Heart right ventricle (tissue), 16 donors: ENCODE measurements at regions not wholly inside any gene's neighbourhood (a gene's known extent, or its start where the extent isn't known, plus 50 kb on each side); places are given as distances from the start of the nearest gene placed in this dataset.

Experiments
- ATAC-seq, 8 donors: fragments of 200-7000 bp; cut with Tn5 transposase; one replicate each; pipeline ENCODE4 v1.9.1; 2020; ENCODE audit warnings: mild to moderate bottlenecking in 8 of 8, moderate library complexity in 8 of 8, moderate number of reproducible peaks in 1 of 8
- DNase-seq, 2 donors: peaks; one replicate each; pipeline ENCODE4 v3.0.0-alpha.2; 2020
- H3K27ac ChIP-seq, 10 donors: fragments of 200-600 bp; sonication (generic) in 2 of 10; one replicate each; pipeline versions ENCODE4 v1.5.0 to v1.8.0; 2020 to 2022; ENCODE audit warnings: mild to moderate bottlenecking in 3 of 10
- H3K27me3 ChIP-seq, 7 donors: fragments of 200-600 bp; one replicate each; pipeline ENCODE4 v1.8.0; 2021 to 2022; ENCODE audit warnings: mild to moderate bottlenecking in 2 of 7
- H3K36me3 ChIP-seq, 9 donors: fragments of 200-600 bp; sonication (generic) in 1 of 9; one replicate each; pipeline versions ENCODE4 v1.5.0 to v1.8.0; 2020 to 2022; ENCODE audit warnings: mild to moderate bottlenecking in 2 of 9
- H3K4me1 ChIP-seq, 9 donors: fragments of 200-600 bp; sonication (generic) in 1 of 9; one replicate each; pipeline versions ENCODE4 v1.5.0 to v1.8.0; 2020 to 2022; ENCODE audit warnings: mild to moderate bottlenecking in 4 of 9
- H3K4me3 ChIP-seq, 10 donors: fragments of 200-600 bp; sonication (generic) in 2 of 10; one replicate each; pipeline versions ENCODE4 v1.5.0 to v1.8.0; 2020 to 2022; ENCODE audit warnings: mild to moderate bottlenecking in 7 of 10, moderate library complexity in 2 of 10
- H3K9me3 ChIP-seq, 11 donors: fragments of 200-600 bp in 10 of 11; sonication (generic) in 2 of 11; one replicate each; pipeline versions ENCODE4 v1.5.0 to v1.8.0; 2013 to 2022; ENCODE audit warnings: mild to moderate bottlenecking in 2 of 11, control low read depth in 1 of 11, moderate library complexity in 1 of 11
- WGBS, 2 donors: extraction: QIAGEN DNeasy Blood & Tissue Kit; methylation state at CpG; one replicate each; pipeline ENCODE4 v1.1.7; 2013; ENCODE audit warnings: inconsistent platforms in 1 of 2; 5-methylcytosine and 5-hydroxymethylcytosine counted together
- intact Hi-C, 10 donors: fragments of 100-400 bp; cut with DNase I; formaldehyde crosslinking; loops; one replicate each; pipeline versions ENCODE4 v1.11.1 to v1.14.2; 2022
- TF ChIP-seq, protein P1 (sequence below), 9 donors: fragments of 200-600 bp; sonication (generic) in 2 of 9; IDR thresholded peaks; one replicate each; pipeline versions ENCODE4 v1.5.0 to v1.8.0; 2021 to 2022; ENCODE audit warnings: antibody characterized with exemption in 9 of 9, mild to moderate bottlenecking in 5 of 9, moderate library complexity in 1 of 9
- donor health status: Arrhythmogenic right ventricular cardiomyopathy.
- donor health status: ischemic (EF 13 %, LVEDD 7.1; RV severe dilation, severe dysfunction).
- donor health status: healthy with polysubstance abuse.
- donor health status: DM: no; HTN: yes; CAD: no.
- donor health status: DM: no; HTN: no; CAD: no.
- donor health status: ischemic (EF 25% LVEDD 6.9; RV normal size, moderate dysfunction).
- donor health status: ischemic (EF 25% LVEDD 5.7; RV mildly dilated, moderate dysfunction).
- donor health status: healthy.
- donor health status: DM: yes; HTN: yes; CAD: no.
- donor health status: Ischemic cardiomyopathy.
- donor health status: ischemic (EF 35%, LVEDD 5.7; RV mildly dilated, moderate dysfunction).
- donor health status: nonischemic (EF 11% LVEDD 7.7; RV severe dilation, severe dysfunction).
- donor health status: DM: yes; HTN: yes; CAD: no.
- donor health status: PGD.
- donor health status: ischemic (EF 29% LVEDD 5.4; RV normal size, mild dysfunction).
- donor health status: nonischemic (EF 23%, LVEDD 6.1; RV moderate dilation, normal function).

DNA sequence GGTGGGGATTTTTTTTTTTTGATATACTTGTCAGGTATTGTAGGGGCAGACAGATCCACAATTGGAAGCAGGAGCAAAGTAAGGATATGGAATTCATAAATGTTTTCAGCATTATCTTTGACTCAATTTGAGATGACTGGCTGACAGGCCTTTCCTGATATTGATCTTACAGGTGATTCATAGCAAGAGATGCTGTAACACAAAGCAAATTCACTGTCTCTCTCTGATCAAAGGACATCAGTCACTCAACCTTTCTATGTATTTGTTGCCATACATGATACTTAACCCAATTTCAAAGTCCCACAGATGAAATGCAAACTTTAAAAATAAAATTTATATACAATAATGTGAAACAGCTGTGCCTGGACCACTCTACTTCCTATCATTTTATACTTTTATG, 1506.9 kb downstream of the AACS start:
- H3K4me1 ChIP-seq: no peaks in the 10 kb centered on the region

DNA sequence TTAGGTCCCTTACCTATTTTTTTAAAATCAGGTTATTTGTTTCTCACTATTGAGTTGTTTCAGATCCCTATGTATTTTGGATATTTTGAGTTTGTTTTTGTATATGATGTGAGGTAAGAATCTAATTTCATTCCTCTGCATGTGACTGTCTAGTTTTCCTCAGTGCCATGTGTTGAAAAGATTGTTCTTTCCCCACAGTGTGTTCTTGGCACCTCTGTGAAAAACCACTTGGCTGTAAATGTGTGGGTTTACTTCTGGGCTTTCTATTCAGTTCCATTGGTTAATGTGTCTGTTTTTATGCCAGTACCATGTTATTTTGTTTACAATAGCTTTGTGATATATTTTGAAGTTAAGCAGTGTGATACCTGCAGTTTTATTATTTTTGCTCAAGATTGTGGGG, 1516.4 kb downstream of the AACS start:
- Histone ChIP-seq H3K4me1 (no peaks in the 10 kb centered on the region), H3K27me3 (no peaks in the 10 kb centered on the region), H3K9me3 (peaks cover 0 to 10% (median 0%) of the 10 kb centered on the region in 11 donors), H3K27ac (no peak overlapping the region), H3K4me3 (no peak overlapping the region), H3K36me3 (no peaks in the 10 kb centered on the region)
- intact Hi-C loops: no loop called here
- ATAC-seq: no peak
- no peak for DNase-seq
- TF ChIP-seq, protein P1, sequence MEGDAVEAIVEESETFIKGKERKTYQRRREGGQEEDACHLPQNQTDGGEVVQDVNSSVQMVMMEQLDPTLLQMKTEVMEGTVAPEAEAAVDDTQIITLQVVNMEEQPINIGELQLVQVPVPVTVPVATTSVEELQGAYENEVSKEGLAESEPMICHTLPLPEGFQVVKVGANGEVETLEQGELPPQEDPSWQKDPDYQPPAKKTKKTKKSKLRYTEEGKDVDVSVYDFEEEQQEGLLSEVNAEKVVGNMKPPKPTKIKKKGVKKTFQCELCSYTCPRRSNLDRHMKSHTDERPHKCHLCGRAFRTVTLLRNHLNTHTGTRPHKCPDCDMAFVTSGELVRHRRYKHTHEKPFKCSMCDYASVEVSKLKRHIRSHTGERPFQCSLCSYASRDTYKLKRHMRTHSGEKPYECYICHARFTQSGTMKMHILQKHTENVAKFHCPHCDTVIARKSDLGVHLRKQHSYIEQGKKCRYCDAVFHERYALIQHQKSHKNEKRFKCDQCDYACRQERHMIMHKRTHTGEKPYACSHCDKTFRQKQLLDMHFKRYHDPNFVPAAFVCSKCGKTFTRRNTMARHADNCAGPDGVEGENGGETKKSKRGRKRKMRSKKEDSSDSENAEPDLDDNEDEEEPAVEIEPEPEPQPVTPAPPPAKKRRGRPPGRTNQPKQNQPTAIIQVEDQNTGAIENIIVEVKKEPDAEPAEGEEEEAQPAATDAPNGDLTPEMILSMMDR (IDR thresholded peaks at IDR 0.05): no peak

More for the DNA sequence above, 1506.9 kb downstream of the AACS start:
- DNase-seq (no peak), ATAC-seq (no peak)
- H3K36me3 ChIP-seq: no peaks in the 10 kb centered on the region
- intact Hi-C loops: no loop called here
- H3K27ac ChIP-seq: no peak overlapping the region
- peaks cover 0 to 5% (median 0%) of the 10 kb centered on the region in 7 donors for H3K27me3 ChIP-seq
- no peak overlapping the region for H3K4me3 ChIP-seq
- peaks cover 0 to 3% (median 0%) of the 10 kb centered on the region in 11 donors for H3K9me3 ChIP-seq
- TF ChIP-seq, protein P1 (IDR thresholded peaks at IDR 0.05): no peak

DNA sequence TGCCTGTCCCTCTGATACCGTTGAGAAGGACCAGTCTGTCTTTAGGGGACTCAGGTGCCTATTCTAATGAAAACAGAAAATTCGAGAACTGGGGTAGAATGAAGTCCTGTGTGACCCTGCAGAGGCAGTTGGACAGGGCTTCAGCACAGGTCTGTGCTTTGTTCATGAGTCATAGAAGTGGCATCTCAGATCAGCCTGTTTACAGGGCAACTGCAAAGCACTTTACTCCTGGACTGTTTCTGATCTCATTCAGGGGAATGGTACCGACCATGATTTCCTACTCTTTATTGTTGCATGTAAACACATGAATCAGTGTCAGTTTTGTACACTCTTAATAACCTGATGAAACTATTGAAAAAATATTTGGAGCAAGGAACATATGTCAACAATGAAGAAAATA, 1517.0 kb downstream of the AACS start:
- peak in 2 of 8 donors; percentile 44 to 47 for ATAC-seq

DNA sequence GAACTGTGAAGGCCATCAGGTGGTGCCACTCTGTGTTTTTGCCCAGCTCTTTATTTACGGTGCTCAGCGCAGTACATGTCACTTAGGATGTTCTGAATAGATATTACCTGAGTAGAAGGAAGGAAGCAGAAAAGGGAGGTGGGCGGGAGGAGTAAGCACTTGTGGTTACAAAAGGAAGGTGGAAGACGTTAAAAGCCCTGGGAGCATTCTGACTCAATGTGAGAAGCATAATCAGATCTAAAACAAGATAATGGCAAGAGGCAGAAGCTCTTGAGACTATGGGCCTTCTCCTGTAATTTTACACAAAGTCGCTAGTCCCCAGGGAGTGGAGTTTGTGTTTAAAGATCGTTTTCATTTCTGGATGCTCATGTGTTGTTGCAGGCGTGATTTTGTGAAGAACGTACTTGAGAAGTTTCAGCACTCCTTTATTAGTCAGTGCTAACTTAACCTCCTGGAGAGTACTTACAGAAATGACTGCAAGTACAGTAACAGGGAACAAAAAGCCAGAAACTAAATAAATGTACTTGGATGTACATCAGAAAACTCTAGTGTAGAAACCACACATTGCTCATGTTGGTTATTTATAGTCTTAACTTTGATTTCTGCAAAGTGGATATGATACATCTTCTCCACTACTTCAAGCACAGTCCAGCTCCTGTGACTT, 1523.5 kb downstream of the AACS start:
- 64 to 67% methylated on average over 8 of the region's 8 CpGs for WGBS, 2 donors
- DNase-seq: no peak
- no peak for ATAC-seq
- Histone ChIP-seq H3K27me3 (no peaks in the 10 kb centered on the region), H3K27ac (no peak overlapping the region), H3K4me3 (no peak overlapping the region), H3K4me1 (no peaks in the 10 kb centered on the region), H3K36me3 (no peaks in the 10 kb centered on the region), H3K9me3 (no peaks in the 10 kb centered on the region)
- TF ChIP-seq, protein P1 (IDR thresholded peaks at IDR 0.05): no peak
- intact Hi-C loops: no loop called here

More for the DNA sequence above, 1517.0 kb downstream of the AACS start:
- no peak overlapping the region for H3K4me3 ChIP-seq
- H3K27ac ChIP-seq: no peak overlapping the region
- H3K36me3 ChIP-seq: no peaks in the 10 kb centered on the region
- 51 to 55% methylated on average over 3 of the region's 3 CpGs for WGBS, 2 donors
- H3K9me3 ChIP-seq: peaks cover 0 to 10% (median 0%) of the 10 kb centered on the region in 11 donors
- H3K27me3 ChIP-seq: no peaks in the 10 kb centered on the region
- TF ChIP-seq, protein P1 (IDR thresholded peaks at IDR 0.05): no peak
- no peaks in the 10 kb centered on the region for H3K4me1 ChIP-seq
- intact Hi-C loops: no loop called here
- DNase-seq: no peak
